HG03520 (cell line): ENCODE measurements at regions not wholly inside any gene's neighbourhood (a gene's known extent, or its start where the extent isn't known, plus 50 kb on each side); places are given as distances from the start of the nearest gene placed in this dataset.

Experiments used
- ATAC-seq: cut with Tn5 transposase; IDR thresholded peaks from one replicate; pipeline ENCODE4 v1.9.1; 2021; ENCODE audit warnings: mild to moderate bottlenecking, moderate library complexity; ENCODE audit not compliant: unreplicated experiment

DNA sequence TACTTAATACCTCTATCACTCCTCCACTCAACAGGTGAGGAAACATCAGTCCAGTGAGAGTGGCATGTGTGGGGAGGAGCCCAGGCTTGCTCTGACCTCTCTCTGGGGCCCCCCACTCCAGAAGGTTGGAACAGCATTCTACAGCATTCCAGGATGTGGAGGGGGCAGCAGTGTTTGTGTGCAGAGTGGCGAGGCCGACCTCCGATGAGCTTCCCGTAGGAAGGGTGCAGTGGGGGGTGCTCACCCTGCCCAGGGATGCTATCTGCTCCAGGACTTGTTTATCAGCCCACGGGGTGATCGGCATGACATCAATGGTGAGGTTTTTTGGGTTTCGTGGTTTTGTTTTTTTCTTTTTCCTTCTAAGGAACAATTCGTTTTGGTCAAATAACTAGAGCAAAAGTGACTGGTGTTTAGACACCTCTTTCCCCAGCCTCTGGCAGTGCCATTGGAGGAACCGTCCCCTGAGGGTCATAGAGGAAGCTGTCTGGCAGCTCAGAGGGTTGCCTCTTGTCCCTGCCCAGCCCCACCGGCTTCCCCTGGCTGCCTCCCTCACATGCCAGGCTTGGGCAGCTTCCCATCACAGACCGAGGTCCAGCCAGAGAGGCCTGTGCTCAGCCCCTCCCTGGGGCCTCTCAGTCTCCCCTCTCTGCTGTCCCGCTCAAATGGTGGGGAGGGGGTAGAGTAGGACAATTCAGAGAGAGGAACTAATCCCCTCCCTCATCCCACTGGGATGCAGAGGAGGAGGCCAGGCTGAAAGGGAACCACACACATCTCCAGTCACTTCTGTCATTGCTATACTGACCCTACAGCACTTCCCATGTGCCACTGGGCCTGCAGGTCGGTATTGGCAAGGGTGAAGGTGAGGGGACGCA lies 96.5 kb downstream of the ZFP36L2 start:
- no peak for ATAC-seq

- ATAC-seq = no peak
Measured at GRCh38 chr2:43128559-43128955, 97.8 kb downstream of the ZFP36L2 start.

DNA sequence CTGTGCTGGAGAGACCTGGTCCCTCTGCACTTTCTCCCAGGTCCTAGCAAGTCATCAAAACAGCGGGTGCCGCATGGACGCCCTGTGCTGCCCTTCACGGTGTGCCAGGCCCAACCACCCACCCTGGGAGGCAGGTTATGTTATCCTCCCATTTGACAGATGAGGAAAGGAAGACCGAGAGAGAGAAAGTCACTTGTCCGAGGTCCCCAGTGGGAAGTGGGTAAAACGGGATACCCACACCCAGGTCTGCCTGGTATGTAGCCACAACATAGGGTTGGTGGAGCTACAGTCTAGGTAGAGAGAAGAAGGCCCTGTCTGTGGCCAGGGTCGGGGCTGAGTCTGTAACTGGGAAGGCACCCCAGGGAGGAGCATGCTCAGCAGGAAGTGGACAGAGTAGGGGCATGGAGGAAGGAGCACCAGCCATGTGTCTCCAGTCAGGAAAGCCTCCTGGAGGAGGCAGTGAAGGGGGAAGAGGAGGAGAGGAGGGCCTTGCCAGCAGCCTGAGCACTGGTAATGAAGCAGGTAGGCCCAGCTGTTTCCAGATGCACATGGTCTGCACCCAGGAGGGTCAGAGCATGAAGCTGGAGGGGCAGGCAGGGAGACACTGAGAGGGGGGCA lies 98.4 kb downstream of the ZFP36L2 start:
- ATAC-seq = no peak

DNA sequence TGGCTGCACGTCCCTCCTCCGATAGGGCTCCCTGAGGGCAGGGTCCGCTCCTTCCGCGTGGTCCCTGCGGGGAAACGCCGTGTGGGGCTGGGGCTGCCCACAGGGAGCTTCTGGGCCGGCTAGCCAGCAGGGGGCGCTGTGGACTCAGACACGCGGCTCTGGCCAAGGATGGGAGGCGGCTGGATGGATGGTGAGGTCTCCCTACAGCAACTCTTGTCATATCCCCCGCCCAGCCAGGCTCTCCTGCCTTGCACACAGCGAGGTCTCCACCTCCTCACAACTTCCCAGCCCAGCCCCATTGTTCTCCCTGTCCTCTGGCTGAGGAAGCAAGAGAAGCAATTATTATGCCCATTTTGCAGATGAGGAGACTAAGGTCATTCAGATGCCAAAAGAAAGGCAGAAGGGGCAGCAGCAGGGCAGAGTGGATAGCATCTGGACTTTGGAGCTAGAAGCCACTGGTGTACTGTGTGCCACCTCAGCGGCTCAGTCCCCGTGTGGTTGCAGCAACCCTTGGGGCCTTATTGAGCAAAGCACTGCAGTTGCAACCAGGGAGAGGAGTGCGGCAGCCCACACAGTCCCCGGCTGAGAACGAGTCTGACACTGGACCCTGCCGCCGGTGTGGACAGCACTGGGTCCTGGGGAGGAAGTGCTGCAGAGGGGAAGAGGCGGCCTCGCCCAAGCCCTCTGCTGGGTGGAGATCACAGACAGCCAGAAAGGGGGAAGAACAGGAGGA lies 99.0 kb downstream of the ZFP36L2 start:
- ATAC-seq = no peak

DNA sequence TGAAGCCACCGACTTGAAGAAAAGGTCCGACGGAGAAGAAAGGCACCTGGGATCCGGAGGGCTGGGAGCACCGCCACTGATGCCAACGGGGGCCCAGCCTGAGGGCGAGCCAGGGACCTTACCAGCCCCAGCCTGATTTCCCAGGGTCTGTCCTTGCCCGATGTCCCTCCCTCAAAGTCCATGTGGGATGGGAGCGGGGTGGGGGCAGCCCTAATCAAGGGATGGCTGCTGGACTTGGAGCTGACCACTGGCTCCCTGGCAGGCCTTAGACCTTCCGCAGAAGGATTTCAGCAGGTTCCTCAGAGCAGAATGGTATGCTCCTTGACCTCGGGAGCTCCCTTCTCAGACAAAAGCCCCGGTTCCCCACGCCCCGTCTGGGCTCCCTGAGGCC lies 99.6 kb downstream of the ZFP36L2 start:
- ATAC-seq = no peak

DNA sequence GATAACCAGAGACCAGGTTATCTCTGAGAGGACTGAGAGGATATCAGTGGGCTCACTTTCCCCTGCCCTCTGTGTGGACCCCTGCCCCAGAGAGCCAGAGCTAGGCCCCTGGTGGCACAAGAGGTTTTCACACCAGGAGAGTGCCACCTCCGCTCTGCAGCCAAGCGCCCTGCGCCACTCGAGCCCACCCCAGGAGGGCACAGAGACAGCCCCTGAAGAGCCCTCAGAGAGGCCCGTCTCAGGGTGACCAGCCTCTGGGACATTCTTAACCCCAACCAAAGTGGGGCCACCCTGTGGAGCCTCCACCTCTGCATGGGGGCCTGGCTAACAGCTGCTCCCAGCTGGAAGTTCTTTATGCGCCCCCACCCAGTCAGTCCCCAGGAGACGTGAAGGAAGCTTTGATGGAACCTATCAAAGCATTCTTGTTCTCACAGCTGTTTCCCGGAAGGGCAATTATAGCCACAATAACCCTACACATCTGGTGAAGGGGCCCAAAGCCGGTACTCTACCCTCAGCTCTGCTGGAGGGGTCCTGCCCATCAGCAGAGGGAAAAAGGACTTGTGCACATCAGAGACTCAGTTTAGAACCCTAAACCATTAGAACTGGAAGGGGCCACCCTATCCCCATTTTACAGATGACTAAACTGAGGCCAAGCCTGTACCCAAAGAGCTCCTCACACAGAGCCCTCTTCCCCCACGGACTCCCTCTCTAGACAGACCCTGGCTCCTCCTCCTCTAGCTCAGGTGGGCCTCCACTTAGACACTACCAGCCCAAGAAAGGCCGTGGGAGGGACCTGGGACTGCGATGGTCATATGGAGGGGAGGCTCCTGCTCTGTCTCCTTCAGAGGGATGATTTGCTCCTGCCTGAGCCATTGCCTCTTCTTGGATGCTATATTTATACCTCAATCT lies 101.1 kb downstream of the ZFP36L2 start:
- ATAC-seq = no peak

GRCh38 chr2:43124687-43125057 lies 101.7 kb downstream of the ZFP36L2 start:
- ATAC-seq = no peak

DNA sequence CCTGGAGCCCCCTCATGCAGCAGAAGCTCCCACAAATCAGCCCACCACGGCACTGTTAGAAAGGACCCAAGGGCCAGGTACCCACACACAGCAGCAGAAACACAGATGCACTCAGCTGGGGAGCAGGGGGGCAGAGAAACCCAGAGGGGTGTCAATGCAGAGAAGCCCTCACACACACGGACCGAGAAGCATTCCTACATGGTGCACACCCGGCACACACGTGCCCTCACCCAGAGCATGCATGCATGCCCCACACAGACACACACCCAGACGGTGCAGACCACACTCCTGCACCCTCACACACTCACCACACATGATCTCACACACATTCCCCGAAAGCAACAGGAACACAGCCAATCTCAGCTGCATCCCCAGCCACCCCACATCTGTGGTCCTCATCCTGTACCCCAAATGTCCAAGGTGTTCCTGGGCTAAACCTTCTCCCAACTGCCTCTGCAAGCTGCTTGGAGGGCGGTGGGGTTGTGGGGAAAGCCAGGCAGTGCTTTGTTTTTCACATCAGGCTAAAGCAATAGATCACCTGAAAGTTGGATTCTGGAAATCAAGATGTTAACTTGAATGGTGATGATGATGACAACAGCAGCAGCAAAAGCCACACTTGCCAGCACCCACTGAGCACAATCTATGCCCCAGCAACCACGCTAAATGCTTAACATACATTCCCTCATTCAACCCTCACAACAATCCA lies 102.3 kb downstream of the ZFP36L2 start:
- no peak for ATAC-seq

DNA sequence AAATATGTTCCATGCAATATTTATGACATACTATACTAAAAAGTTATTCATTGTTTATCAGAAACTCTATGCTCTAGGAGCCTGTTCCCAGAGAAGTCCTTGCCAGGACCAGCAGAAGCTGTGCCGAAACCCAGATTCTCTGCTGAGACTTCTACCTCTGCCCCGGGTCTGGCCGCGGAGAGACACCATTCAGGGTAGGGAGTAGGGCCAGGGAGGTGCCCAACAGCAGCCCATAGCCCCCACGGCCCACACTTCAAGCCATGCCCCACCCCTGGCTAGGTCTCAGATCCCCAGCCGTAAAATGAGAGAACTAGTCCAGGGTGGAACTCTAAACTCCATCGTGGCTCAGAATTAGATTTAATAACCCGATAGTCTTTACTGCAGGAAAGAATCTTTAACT lies 102.9 kb downstream of the ZFP36L2 start:
- no peak for ATAC-seq

DNA sequence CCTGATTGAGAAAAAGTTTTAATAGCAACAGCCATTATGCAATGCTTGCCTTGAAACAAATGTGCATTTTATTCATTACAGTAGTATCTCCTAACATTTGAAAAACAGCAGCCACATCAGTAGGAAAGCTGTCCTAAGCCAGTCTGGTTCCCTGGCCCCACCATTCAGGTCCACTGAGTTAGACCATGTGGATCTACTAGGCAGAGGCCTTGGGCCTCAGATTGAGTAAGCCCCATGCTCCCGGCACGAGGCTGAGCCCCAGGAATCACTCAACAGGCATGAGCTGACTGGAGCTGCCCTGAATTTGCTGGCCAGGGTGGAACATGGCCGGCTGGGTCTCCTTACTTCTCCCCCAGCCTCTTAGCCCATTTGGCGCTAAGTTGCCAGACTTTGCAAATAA lies 103.4 kb downstream of the ZFP36L2 start:
- no peak for ATAC-seq

GRCh38 chr2:43121580-43122314 lies 104.7 kb downstream of the ZFP36L2 start:
- no peak for ATAC-seq

GRCh38 chr2:43119303-43119702 lies 107.1 kb downstream of the ZFP36L2 start:
- ATAC-seq = no peak

GRCh38 chr2:43117521-43118143 lies 108.8 kb downstream of the ZFP36L2 start:
- ATAC-seq = no peak

- no peak for ATAC-seq
Measured at GRCh38 chr2:43116988-43117387, 109.4 kb downstream of the ZFP36L2 start.

- ATAC-seq = no peak
Measured at GRCh38 chr2:43115881-43116280, 110.5 kb downstream of the ZFP36L2 start.

DNA sequence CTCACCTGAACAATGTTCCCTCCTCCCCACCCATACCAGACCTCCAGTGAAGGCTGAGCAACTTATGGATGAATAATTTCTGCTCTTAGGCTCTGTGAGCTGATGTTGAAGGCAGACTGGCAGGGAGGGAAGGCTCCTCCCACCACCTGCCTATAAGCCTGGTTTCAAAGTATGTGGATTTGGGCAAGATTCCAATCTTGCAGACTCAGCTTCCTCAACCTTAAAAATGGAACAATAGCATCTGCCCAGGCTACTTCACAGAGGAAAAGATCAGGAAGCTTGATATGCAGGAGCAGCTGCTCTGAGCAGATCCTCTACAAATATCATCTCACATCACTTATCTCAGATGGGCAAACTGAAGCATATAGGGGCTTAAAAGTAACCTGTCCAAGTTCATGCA lies 112.2 kb downstream of the ZFP36L2 start:
- no peak for ATAC-seq

DNA sequence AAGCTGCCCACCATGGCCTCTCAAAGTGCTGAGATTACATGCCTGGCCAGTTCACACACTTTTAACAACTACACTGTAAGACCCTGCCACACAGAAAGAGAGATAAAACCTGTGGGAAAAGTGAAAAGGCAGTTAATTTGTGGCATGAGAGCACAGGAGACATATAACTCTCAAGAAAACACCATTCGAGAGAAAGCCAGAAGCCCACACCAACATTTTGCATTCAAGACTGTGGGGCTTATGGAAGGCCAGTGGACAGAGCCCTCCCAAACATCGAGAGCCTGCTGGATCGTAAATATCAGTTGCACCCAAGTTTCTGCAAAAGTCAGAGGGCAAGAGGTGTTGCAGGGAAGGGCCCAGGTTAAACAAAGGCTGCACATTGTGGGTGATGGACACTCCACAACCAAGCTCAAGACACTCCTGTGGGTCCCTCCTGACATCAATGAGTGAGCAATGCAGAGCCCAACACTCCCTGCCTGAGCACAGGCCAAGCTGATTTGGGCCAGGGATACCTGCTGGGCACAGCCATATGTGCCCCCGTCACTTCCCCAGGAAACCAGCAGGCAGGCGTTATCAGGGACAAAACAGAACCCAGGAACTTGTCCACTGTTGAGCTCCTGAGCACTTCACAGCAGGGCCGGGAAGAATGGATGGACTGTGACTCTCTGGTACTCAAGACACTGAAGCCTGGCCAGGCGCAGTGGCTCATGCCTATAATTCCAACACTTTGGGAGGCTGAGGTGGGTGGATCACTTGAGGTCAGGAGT lies 114.4 kb downstream of the ZFP36L2 start:
- no peak for ATAC-seq

DNA sequence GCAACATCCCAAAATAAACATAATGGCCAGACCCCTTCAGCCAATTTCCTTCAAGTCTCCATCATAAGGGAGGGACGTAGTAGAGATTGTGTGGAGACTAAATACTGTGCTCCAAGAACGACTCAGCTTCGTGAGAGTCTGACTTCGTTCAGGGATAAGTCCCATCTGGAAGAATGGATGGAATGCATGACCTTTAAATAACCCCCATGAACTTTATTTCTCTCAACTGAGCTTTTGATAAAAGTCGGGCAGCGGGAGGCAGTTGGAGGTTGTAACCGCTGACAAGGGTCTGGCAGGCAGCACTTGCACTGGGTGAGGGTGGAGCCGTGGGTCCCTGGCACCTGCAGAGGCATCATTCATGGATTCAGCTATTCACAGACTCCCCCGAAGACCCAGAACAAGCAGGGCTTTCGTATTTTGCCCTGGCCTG lies 115.9 kb downstream of the ZFP36L2 start:
- no peak for ATAC-seq
